ENCODE measurements at regions not wholly inside any gene's neighbourhood (a gene's known extent, or its start where the extent isn't known, plus 50 kb on each side); places are given as distances from the start of the nearest gene placed in this dataset.

DNA sequence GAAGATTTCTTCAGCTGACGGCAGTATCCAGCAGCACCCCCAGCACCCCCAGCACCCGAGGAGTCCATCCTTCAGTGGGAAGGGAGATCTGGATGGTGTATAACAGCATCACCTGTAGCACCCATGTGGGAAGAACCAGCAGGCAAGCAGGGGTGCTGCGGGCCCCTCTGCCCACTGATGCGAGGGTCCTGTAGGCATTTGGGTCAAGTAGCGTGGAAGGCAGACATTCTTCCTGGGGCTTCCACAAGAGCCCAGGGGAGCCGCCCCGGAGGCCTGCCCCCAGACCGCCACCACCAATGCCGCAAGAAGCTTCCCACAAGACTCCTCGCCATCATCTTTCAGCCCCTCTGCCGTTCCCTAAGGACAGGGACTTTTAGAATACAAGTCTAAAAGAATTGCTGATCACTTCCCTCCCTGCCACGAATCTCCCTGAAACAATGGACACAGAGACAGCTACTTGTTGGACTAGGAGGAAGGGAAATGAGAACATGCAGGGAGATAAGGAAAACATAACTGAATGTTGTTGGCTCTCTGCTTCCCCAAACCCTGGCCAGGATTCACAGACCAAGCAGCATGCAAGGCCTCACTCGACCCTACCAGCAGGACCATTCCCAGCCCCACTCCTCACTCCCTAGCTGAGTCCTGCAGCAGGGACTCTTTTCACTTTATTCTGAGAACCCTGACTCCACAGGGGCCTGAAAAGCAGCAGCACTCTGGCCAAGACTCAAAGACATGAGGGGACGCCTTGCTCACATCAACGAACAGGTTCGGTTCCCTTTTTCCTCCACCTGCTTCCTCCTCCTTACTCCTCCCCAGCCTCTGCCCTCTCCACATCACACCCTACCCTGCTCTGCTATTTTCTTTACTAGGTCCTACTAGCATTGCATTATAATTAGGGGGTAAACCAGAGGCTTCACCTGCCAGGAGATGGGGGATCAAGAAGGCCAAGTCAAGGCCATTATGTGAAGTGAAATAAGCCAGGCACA lies 164.5 kb downstream of the HERPUD2 start:
- TF ChIP-seq, protein P1, sequence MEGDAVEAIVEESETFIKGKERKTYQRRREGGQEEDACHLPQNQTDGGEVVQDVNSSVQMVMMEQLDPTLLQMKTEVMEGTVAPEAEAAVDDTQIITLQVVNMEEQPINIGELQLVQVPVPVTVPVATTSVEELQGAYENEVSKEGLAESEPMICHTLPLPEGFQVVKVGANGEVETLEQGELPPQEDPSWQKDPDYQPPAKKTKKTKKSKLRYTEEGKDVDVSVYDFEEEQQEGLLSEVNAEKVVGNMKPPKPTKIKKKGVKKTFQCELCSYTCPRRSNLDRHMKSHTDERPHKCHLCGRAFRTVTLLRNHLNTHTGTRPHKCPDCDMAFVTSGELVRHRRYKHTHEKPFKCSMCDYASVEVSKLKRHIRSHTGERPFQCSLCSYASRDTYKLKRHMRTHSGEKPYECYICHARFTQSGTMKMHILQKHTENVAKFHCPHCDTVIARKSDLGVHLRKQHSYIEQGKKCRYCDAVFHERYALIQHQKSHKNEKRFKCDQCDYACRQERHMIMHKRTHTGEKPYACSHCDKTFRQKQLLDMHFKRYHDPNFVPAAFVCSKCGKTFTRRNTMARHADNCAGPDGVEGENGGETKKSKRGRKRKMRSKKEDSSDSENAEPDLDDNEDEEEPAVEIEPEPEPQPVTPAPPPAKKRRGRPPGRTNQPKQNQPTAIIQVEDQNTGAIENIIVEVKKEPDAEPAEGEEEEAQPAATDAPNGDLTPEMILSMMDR (IDR thresholded peaks at IDR 0.05), result no peak
- no peak for TF ChIP-seq POLR2A (IDR thresholded peaks at IDR 0.05)
